HUES48 (cell line): ENCODE measurements at regions not wholly inside any gene's neighbourhood (a gene's known extent, or its start where the extent isn't known, plus 50 kb on each side); places are given as distances from the start of the nearest gene placed in this dataset.
"Not testable (repeated sequence)": the region's sequence is repeated elsewhere in the genome, so short reads cannot be mapped to it uniquely, and the experiment has no call there.

Source experiments
- H3K27ac ChIP-seq: one replicate; pipeline ENCODE4 v1.7.0; 2013; ENCODE audit warnings: low read depth, low read length, inconsistent platforms
- H3K27me3 ChIP-seq: 2 replicates; pipeline ENCODE4 v1.6.1; 2013; ENCODE audit warnings: mild to moderate bottlenecking, low read length; ENCODE audit not compliant: control insufficient read depth, insufficient read depth
- H3K36me3 ChIP-seq: 2 replicates; pipeline ENCODE4 v1.6.1; 2013; ENCODE audit warnings: low read length; ENCODE audit not compliant: control insufficient read depth, insufficient read depth
- H3K4me1 ChIP-seq: 2 replicates; pipeline ENCODE4 v1.6.1; 2013; ENCODE audit warnings: mild to moderate bottlenecking, low read length; ENCODE audit not compliant: control insufficient read depth, insufficient read depth
- H3K4me3 ChIP-seq: 2 replicates; pipeline ENCODE4 v1.5.1; 2013; ENCODE audit warnings: mild to moderate bottlenecking, low read depth, low read length
- H3K9ac ChIP-seq: 2 replicates; pipeline ENCODE4 v1.6.1; 2013; ENCODE audit warnings: mild to moderate bottlenecking, low read depth, low read length, moderate library complexity
- H3K9me3 ChIP-seq: 2 replicates; pipeline ENCODE4 v1.6.1; 2013; ENCODE audit warnings: low read length; ENCODE audit not compliant: control insufficient read depth, insufficient read depth

- H3K4me1 ChIP-seq: peaks cover 11% of the 10 kb centered on the region; the same call in 1 of the 2 replicates
- not testable (repeated sequence) for H3K27me3 ChIP-seq, H3K9ac ChIP-seq, H3K36me3 ChIP-seq, H3K4me3 ChIP-seq, H3K9me3 ChIP-seq, H3K27ac ChIP-seq
Measured at GRCh38 chr16:29159603-29160002, 174.8 kb downstream of the LAT start.

- Histone ChIP-seq H3K4me3 (no peak overlapping the region), H3K9ac (no peak overlapping the region), H3K27me3 (no peaks in the 10 kb centered on the region), H3K9me3 (no peaks in the 10 kb centered on the region), H3K36me3 (no peaks in the 10 kb centered on the region), H3K4me1 (peaks cover 11% of the 10 kb centered on the region; the same call in 1 of the 2 replicates), H3K27ac (no peak overlapping the region)
Measured at GRCh38 chr16:29158785-29159184, 173.9 kb downstream of the LAT start.

- not testable (repeated sequence) for H3K36me3 ChIP-seq
- peak overlapping the region; percentile 98 for H3K27ac ChIP-seq
Measured at GRCh38 chr16:29158031-29158784, 173.4 kb downstream of the LAT start.

GRCh38 chr16:29157051-29157923, 172.4 kb downstream of the LAT start:
- not testable (repeated sequence) for H3K27me3 ChIP-seq, H3K36me3 ChIP-seq, H3K4me3 ChIP-seq, H3K9me3 ChIP-seq
- Histone ChIP-seq H3K27ac (peak overlapping the region; percentile 98), H3K9ac (peak overlapping the region; percentile 71), H3K4me1 (peaks cover 11% of the 10 kb centered on the region; the same call in 1 of the 2 replicates)

More at GRCh38 chr16:29158031-29158784, 173.4 kb downstream of the LAT start:
- H3K9me3 ChIP-seq, H3K9ac ChIP-seq, H3K27me3 ChIP-seq, H3K4me3 ChIP-seq: not testable (repeated sequence)
- H3K4me1 ChIP-seq: peaks cover 11% of the 10 kb centered on the region; the same call in 1 of the 2 replicates

- Histone ChIP-seq H3K4me3 (no peak overlapping the region), H3K27ac (peak overlapping the region; percentile 98), H3K9me3 (no peaks in the 10 kb centered on the region), H3K36me3 (no peaks in the 10 kb centered on the region), H3K27me3 (no peaks in the 10 kb centered on the region), H3K9ac (no peak overlapping the region), H3K4me1 (peaks cover 11% of the 10 kb centered on the region; the same call in 1 of the 2 replicates)
Measured at GRCh38 chr16:29156511-29156910, 171.7 kb downstream of the LAT start.

GRCh38 chr16:29155866-29156200, 171.0 kb downstream of the LAT start:
- Histone ChIP-seq H3K4me1 (peaks cover 11% of the 10 kb centered on the region; the same call in 1 of the 2 replicates), H3K27ac (peak overlapping the region; percentile 98)
- H3K4me3 ChIP-seq, H3K36me3 ChIP-seq, H3K9me3 ChIP-seq, H3K27me3 ChIP-seq, H3K9ac ChIP-seq: not testable (repeated sequence)

- not testable (repeated sequence) for H3K27ac ChIP-seq, H3K36me3 ChIP-seq, H3K27me3 ChIP-seq, H3K9me3 ChIP-seq, H3K9ac ChIP-seq, H3K4me3 ChIP-seq
- H3K4me1 ChIP-seq: peaks cover 11% of the 10 kb centered on the region; the same call in 1 of the 2 replicates
Measured at GRCh38 chr16:29155131-29155865, 170.4 kb downstream of the LAT start.

- Histone ChIP-seq H3K4me3 (no peak overlapping the region), H3K9ac (no peak overlapping the region), H3K27me3 (no peaks in the 10 kb centered on the region), H3K36me3 (no peaks in the 10 kb centered on the region), H3K27ac (no peak overlapping the region), H3K4me1 (peaks cover 11% of the 10 kb centered on the region; the same call in 1 of the 2 replicates), H3K9me3 (no peaks in the 10 kb centered on the region)
Measured at GRCh38 chr16:29154676-29155121, 169.8 kb downstream of the LAT start.

- Histone ChIP-seq H3K4me1 (peaks cover 11% of the 10 kb centered on the region; the same call in 1 of the 2 replicates), H3K27ac (no peak overlapping the region), H3K27me3 (no peaks in the 10 kb centered on the region), H3K4me3 (no peak overlapping the region), H3K36me3 (no peaks in the 10 kb centered on the region), H3K9me3 (no peaks in the 10 kb centered on the region), H3K9ac (no peak overlapping the region)
Measured at GRCh38 chr16:29154088-29154487, 169.2 kb downstream of the LAT start.

- H3K27me3 ChIP-seq, H3K4me3 ChIP-seq, H3K9me3 ChIP-seq, H3K9ac ChIP-seq, H3K36me3 ChIP-seq, H3K27ac ChIP-seq: not testable (repeated sequence)
- peaks cover 11% of the 10 kb centered on the region; the same call in 1 of the 2 replicates for H3K4me1 ChIP-seq
Measured at GRCh38 chr16:29153307-29153706, 168.5 kb downstream of the LAT start.
